ENCODE measurements at regions not wholly inside any gene's neighbourhood (a gene's known extent, or its start where the extent isn't known, plus 50 kb on each side); places are given as distances from the start of the nearest gene placed in this dataset.

DNA sequence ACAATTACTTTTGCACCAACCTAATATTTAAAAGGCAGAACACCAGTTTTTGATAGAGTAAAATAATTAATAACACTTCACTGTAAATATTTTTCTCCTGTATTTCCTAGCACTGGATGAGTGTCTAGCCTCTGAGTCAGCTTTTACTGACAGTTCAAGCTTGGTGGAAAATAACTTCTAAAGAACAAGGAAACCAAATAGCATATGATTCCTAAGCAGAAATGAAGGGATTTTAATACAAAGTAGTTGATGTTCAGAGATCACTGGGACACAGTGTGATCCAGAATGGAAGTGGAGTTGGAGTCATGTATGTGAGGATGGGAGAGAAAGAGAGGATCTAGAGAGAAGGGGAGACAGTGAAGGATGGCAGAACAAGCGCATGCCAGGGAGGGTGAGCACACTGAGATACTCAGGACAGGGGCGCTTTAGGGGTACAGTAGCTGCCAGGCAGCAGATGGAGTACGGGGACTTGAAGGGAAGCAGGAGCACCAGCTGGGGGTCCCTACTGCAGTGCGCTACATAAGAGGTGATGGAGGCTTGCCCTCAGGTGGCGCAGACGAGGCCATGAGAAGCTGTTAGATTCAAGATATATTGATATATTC, 117.9 kb upstream of the KLF6 start:
- Histone ChIP-seq H2AFZ (no peak overlapping the region), H3K4me2 (no peak overlapping the region), H3K9me3 (ENCODE audit: insufficient read depth, low read depth) (no peaks in the 10 kb centered on the region), H3K9me2 (ENCODE audit: insufficient read depth) (no peaks in the 10 kb centered on the region), H3F3A (ENCODE audit: insufficient read depth, low read depth) (no peaks in the 10 kb centered on the region), H3K4me1 (replicated peaks; ENCODE audit: insufficient read depth) (no peaks in the 10 kb centered on the region), H3K27me3 (ENCODE audit: insufficient read depth, low read depth) (no peaks in the 10 kb centered on the region), H3K79me2 (ENCODE audit: low read depth) (no peaks in the 10 kb centered on the region), H3K27ac (no peak overlapping the region), H3K36me3 (ENCODE audit: low read depth) (no peaks in the 10 kb centered on the region), H4K20me1 (ENCODE audit: insufficient read depth) (no peaks in the 10 kb centered on the region), H3K4me3 (no peak overlapping the region)
- BruUV-seq (replicated peaks), result no TSS peak
- TF ChIP-seq, protein P1, sequence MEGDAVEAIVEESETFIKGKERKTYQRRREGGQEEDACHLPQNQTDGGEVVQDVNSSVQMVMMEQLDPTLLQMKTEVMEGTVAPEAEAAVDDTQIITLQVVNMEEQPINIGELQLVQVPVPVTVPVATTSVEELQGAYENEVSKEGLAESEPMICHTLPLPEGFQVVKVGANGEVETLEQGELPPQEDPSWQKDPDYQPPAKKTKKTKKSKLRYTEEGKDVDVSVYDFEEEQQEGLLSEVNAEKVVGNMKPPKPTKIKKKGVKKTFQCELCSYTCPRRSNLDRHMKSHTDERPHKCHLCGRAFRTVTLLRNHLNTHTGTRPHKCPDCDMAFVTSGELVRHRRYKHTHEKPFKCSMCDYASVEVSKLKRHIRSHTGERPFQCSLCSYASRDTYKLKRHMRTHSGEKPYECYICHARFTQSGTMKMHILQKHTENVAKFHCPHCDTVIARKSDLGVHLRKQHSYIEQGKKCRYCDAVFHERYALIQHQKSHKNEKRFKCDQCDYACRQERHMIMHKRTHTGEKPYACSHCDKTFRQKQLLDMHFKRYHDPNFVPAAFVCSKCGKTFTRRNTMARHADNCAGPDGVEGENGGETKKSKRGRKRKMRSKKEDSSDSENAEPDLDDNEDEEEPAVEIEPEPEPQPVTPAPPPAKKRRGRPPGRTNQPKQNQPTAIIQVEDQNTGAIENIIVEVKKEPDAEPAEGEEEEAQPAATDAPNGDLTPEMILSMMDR (conservative IDR thresholded peaks at IDR 0.05), result no peak
- TF ChIP-seq EZH2 (IDR thresholded peaks at IDR 0.05; ENCODE audit: low read depth), result no peak
- ChIA-PET POLR2A (ENCODE audit: unreplicated experiment) (no interaction called here), CTCF (no interaction called here)
- intact Hi-C loops (cut with micrococcal nuclease; ENCODE audit: unreplicated experiment), result no loop called here
- no peak for DNase-seq

DNA sequence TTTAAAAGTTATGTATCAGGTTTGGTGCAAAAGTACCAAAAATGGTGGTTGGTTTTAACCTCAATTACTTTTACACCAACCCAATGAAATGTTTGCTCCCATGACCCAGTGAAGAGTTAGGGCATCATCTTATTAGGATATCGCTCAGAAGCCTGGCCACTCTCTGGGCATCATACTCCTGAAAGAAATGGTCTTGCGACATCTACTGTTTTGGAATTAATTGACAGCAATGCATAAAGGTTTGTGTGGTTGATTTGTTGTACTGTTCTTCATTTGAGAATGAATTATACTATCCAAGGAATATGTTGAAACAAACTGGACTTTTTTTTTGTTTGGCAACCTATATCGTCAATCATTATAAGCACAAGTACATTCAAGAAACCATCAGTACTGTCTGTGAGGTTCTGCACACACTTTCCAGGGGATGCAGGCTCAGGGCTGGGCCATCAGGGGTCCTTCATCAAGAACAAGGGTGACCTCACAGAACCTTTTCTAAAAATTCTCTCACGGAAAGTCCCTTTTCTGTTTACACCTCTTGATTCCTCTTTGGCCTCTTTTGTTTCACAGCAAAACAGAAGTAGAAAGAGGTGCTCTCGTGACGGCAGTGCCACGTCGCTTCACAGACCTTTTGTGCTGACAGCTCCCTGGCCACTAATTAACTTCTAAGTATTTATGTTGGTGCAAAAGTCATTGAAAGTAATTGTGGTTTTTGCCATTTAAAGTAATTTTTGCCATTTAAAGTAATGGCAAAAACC, 117.2 kb upstream of the KLF6 start:
- TF ChIP-seq, protein P1 (conservative IDR thresholded peaks at IDR 0.05), result no peak
- no peak for TF ChIP-seq EZH2 (IDR thresholded peaks at IDR 0.05; ENCODE audit: low read depth)
- Histone ChIP-seq H3K36me3 (ENCODE audit: low read depth) (no peaks in the 10 kb centered on the region), H3F3A (ENCODE audit: insufficient read depth, low read depth) (no peaks in the 10 kb centered on the region), H2AFZ (no peak overlapping the region), H3K9me2 (ENCODE audit: insufficient read depth) (no peaks in the 10 kb centered on the region), H3K4me3 (no peak overlapping the region), H3K4me1 (replicated peaks; ENCODE audit: insufficient read depth) (no peaks in the 10 kb centered on the region), H3K27ac (no peak overlapping the region), H3K9me3 (ENCODE audit: insufficient read depth, low read depth) (no peaks in the 10 kb centered on the region), H3K79me2 (ENCODE audit: low read depth) (no peaks in the 10 kb centered on the region), H3K4me2 (no peak overlapping the region), H3K27me3 (ENCODE audit: insufficient read depth, low read depth) (no peaks in the 10 kb centered on the region), H4K20me1 (ENCODE audit: insufficient read depth) (no peaks in the 10 kb centered on the region)
- intact Hi-C loops (cut with micrococcal nuclease; ENCODE audit: unreplicated experiment), result no loop called here
- DNase-seq, result no peak
- ChIA-PET CTCF (no interaction called here), POLR2A (ENCODE audit: unreplicated experiment) (no interaction called here)
- BruUV-seq (replicated peaks), result no TSS peak

DNA sequence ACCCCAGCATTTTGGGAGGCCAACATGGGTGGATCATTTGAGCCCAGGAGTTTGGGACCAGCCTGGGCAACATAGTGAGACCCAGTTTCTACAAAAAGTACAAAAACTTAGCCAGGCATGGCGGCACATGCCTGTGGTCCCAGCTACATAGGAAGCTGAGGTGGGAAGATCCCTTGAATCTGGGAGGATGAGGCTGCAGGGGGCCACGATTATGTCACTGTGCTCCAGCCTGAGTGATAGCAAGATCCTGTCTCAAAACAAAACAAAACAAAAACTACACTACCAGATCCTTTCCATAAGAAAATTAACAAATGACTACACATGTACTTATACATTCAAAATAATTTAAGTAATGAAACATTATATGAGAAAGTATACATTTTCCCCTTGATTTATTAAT, 116.4 kb upstream of the KLF6 start:
- Histone ChIP-seq H3K27ac (no peak overlapping the region), H3F3A (ENCODE audit: insufficient read depth, low read depth) (no peaks in the 10 kb centered on the region), H3K4me1 (replicated peaks; ENCODE audit: insufficient read depth) (no peaks in the 10 kb centered on the region), H3K79me2 (ENCODE audit: low read depth) (no peaks in the 10 kb centered on the region), H3K9me3 (ENCODE audit: insufficient read depth, low read depth) (no peaks in the 10 kb centered on the region), H3K9me2 (ENCODE audit: insufficient read depth) (no peaks in the 10 kb centered on the region), H3K36me3 (ENCODE audit: low read depth) (no peaks in the 10 kb centered on the region), H3K27me3 (ENCODE audit: insufficient read depth, low read depth) (no peaks in the 10 kb centered on the region), H3K4me3 (no peak overlapping the region), H4K20me1 (ENCODE audit: insufficient read depth) (no peaks in the 10 kb centered on the region), H3K4me2 (no peak overlapping the region), H2AFZ (no peak overlapping the region)
- intact Hi-C loops (cut with micrococcal nuclease; ENCODE audit: unreplicated experiment), result no loop called here
- TF ChIP-seq EZH2 (IDR thresholded peaks at IDR 0.05; ENCODE audit: low read depth), result no peak
- TF ChIP-seq, protein P1 (conservative IDR thresholded peaks at IDR 0.05), result no peak
- ChIA-PET POLR2A (ENCODE audit: unreplicated experiment) (interaction anchor here (0.5 kb wide), 1 partner anchor 62 kb away, joined by 4 read pairs; no protein-coding TSS in a partner anchor), CTCF (no interaction called here)
- DNase-seq, result no peak
- BruUV-seq (replicated peaks), result no TSS peak
